SK-N-SH (cell line): ENCODE measurements at regions not wholly inside any gene's neighbourhood (a gene's known extent, or its start where the extent isn't known, plus 50 kb on each side); places are given as distances from the start of the nearest gene placed in this dataset.

Experiments
- CTCF ChIA-PET: fragments of 300-600, 350-600 bp; formaldehyde crosslinking; extraction: SDS; loops from one replicate; lab custom pipeline; 2021; lab: Yijun Ruan, JAX
- POLR2A ChIA-PET: fragments of 350-600 bp; sonication (Branson Sonifier 250); formaldehyde crosslinking; extraction: SDS; loops from one replicate; lab custom pipeline; 2020; ENCODE audit warnings: antibody characterized with exemption, inconsistent platforms; lab: Yijun Ruan, JAX
- DNase-seq: peaks from one replicate; pipeline ENCODE4 v3.0.0; 2012
- H2AFZ ChIP-seq: fragments of 200-600 bp; sonication (generic); 2 replicates; pipeline ENCODE4 v1.8.1; 2016; ENCODE audit warnings: antibody characterized with exemption, mild to moderate bottlenecking, low read depth
- H3F3A ChIP-seq: fragments of 200-600 bp; sonication (generic); replicated peaks from 2 replicates; pipeline ENCODE3; 2016; ENCODE audit warnings: antibody characterized with exemption, mild to moderate bottlenecking; ENCODE audit not compliant: insufficient read depth
- H3K27ac ChIP-seq, 2 experiments: fragments of 200-500 bp in 1 of 2; fragments of 200-600 bp in 1 of 2; sonication (Bioruptor generic) in 1 of 2; sonication (generic), shearing (Covaris generic) in 1 of 2; 2 replicates each; pipeline versions ENCODE4 v1.5.1 to v1.6.1; 2014 to 2016; ENCODE audit warnings: low read depth in 2 of 2, inconsistent platforms in 1 of 2, low read length in 1 of 2, mild to moderate bottlenecking in 1 of 2, mixed read lengths in 1 of 2
- H3K27me3 ChIP-seq: fragments of 200-600 bp; sonication (generic), shearing (Covaris generic); 2 replicates; pipeline ENCODE4 v1.6.1; 2016; ENCODE audit warnings: mixed run types; ENCODE audit not compliant: insufficient read depth
- H3K36me3 ChIP-seq, 2 experiments: fragments of 200-500 bp in 1 of 2; fragments of 200-600 bp in 1 of 2; sonication (Bioruptor generic) in 1 of 2; sonication (generic) in 1 of 2; replicated peaks in 1 of 2; 2 replicates each; pipeline versions ENCODE3 to v1.5.1; 2014 to 2016; ENCODE audit warnings: low read length in 1 of 2, mild to moderate bottlenecking in 1 of 2; ENCODE audit not compliant: insufficient read depth in 2 of 2, control insufficient read depth in 1 of 2
- H3K4me1 ChIP-seq, 2 experiments: fragments of 200-500 bp in 1 of 2; fragments of 200-600 bp in 1 of 2; sonication (Bioruptor generic) in 1 of 2; sonication (generic), shearing (Covaris generic) in 1 of 2; 2 replicates each; pipeline versions ENCODE4 v1.5.1 to v1.6.1; 2014 to 2016; ENCODE audit warnings: low read depth in 1 of 2, low read length in 1 of 2, mixed run types in 1 of 2; ENCODE audit not compliant: insufficient read depth in 2 of 2, control insufficient read depth in 1 of 2
- H3K4me2 ChIP-seq: fragments of 200-600 bp; sonication (generic), shearing (Covaris generic); 2 replicates; pipeline ENCODE4 v1.6.1; 2017; ENCODE audit warnings: mixed run types
- H3K4me3 ChIP-seq, 2 experiments: fragments of 200-500 bp in 1 of 2; fragments of 200-600 bp in 1 of 2; sonication (Bioruptor generic) in 1 of 2; sonication (generic), shearing (Covaris generic) in 1 of 2; 2 replicates each; pipeline versions ENCODE4 v1.5.1 to v1.8.1; 2014 to 2016; ENCODE audit warnings: low read depth in 2 of 2, inconsistent platforms in 1 of 2, low read length in 1 of 2, mild to moderate bottlenecking in 1 of 2, mixed read lengths in 1 of 2, moderate library complexity in 1 of 2
- H3K79me2 ChIP-seq: fragments of 200-600 bp; sonication (generic); 2 replicates; pipeline ENCODE4 v1.8.1; 2017; ENCODE audit warnings: mild to moderate bottlenecking; ENCODE audit not compliant: insufficient read depth
- H3K9ac ChIP-seq: fragments of 200-600 bp; sonication (generic); 2 replicates; pipeline ENCODE4 v1.6.1; 2017; ENCODE audit warnings: mixed run types
- H3K9me2 ChIP-seq: fragments of 200-600 bp; sonication (generic); 2 replicates; pipeline ENCODE4 v1.6.1; 2017; ENCODE audit warnings: mixed run types
- H3K9me3 ChIP-seq: fragments of 200-600 bp; sonication (generic); 2 replicates; pipeline ENCODE4 v1.6.1; 2017; ENCODE audit warnings: mixed run types, mild to moderate bottlenecking, moderate library complexity
- H4K20me1 ChIP-seq: fragments of 200-600 bp; sonication (generic); 2 replicates; pipeline ENCODE4 v1.6.1; 2017; ENCODE audit warnings: mild to moderate bottlenecking, mixed run types; ENCODE audit not compliant: insufficient read depth
- CHD2 ChIP-seq: fragments of 150-350 bp; IDR thresholded peaks from 2 replicates; pipeline ENCODE4 v1.6.1; 2018; ENCODE audit warnings: low read length; ENCODE audit not compliant: partially characterized antibody
- CTCF ChIP-seq: fragments of 200-600 bp; sonication (generic); IDR thresholded peaks from 2 replicates; pipeline ENCODE4 v1.6.1; 2017; ENCODE audit warnings: antibody characterized with exemption, mild to moderate bottlenecking, moderate library complexity
- EP300 ChIP-seq, 2 experiments: IDR thresholded peaks; 2 replicates each; pipeline versions ENCODE4 v1.4.0 to v1.6.1; 2012; ENCODE audit warnings: borderline replicate concordance in 1 of 2, low read depth in 1 of 2, low read length in 1 of 2
- FOSL2 ChIP-seq: IDR thresholded peaks from 2 replicates; pipeline ENCODE4 v1.4.0; 2012; ENCODE audit warnings: low read depth, mild to moderate bottlenecking, moderate library complexity, borderline replicate concordance
- FOXM1 ChIP-seq: IDR thresholded peaks from 2 replicates; pipeline ENCODE4 v1.4.0; 2012; ENCODE audit warnings: low read depth, mild to moderate bottlenecking
- IRF3 ChIP-seq: fragments of 150-350 bp; IDR thresholded peaks from 2 replicates; pipeline ENCODE4 v1.6.1; 2016; ENCODE audit warnings: mild to moderate bottlenecking, low read depth, low read length
- JUND ChIP-seq: IDR thresholded peaks from 2 replicates; pipeline ENCODE4 v1.4.0; 2012
- MAX ChIP-seq: IDR thresholded peaks from 2 replicates; pipeline ENCODE4 v1.4.0; 2012; ENCODE audit warnings: low read depth
- MEF2A ChIP-seq: IDR thresholded peaks from 2 replicates; pipeline ENCODE4 v1.4.0; 2012; ENCODE audit warnings: low read depth, borderline replicate concordance
- MXI1 ChIP-seq: IDR thresholded peaks from 2 replicates; pipeline ENCODE4 v1.6.1; 2012; ENCODE audit warnings: mild to moderate bottlenecking, low read depth, low read length, improper control_type of control experiment
- PBX3 ChIP-seq: IDR thresholded peaks from 2 replicates; pipeline ENCODE4; 2012
- POLR2AphosphoS5 ChIP-seq: IDR thresholded peaks from 2 replicates; pipeline ENCODE4 v1.6.1; 2012; ENCODE audit warnings: low read depth, low read length
- REST ChIP-seq: IDR thresholded peaks from 2 replicates; pipeline ENCODE4 v1.6.1; 2012; ENCODE audit warnings: mild to moderate bottlenecking, low read depth, low read length, moderate library complexity
- RFX5 ChIP-seq: IDR thresholded peaks from 2 replicates; pipeline ENCODE4 v1.6.1; 2012; ENCODE audit warnings: mild to moderate bottlenecking, improper control_type of control experiment, low read length
- RXRA ChIP-seq: IDR thresholded peaks from 2 replicates; pipeline ENCODE4 v1.4.0; 2012; ENCODE audit warnings: low read depth, mild to moderate bottlenecking, borderline replicate concordance
- TCF12 ChIP-seq: IDR thresholded peaks from 2 replicates; pipeline ENCODE4 v1.4.0; 2012
- TEAD4 ChIP-seq: IDR thresholded peaks from 2 replicates; pipeline ENCODE4 v1.4.0; 2012; ENCODE audit warnings: mild to moderate bottlenecking, borderline replicate concordance; ENCODE audit not compliant: insufficient read depth
- USF1 ChIP-seq: IDR thresholded peaks from 2 replicates; pipeline ENCODE4 v1.4.0; 2012; ENCODE audit warnings: low read depth, borderline replicate concordance
- WGBS: methylation state at CpG from one replicate; pipeline ENCODE4 v1.1.6; 2017; ENCODE audit warnings: low lambda C conversion rate; 5-methylcytosine and 5-hydroxymethylcytosine counted together

GRCh38 chrX:10676235-10676957 is 56.0 kb upstream of the MID1 start:
- Histone ChIP-seq H3K4me1 (no peaks in the 10 kb centered on the region), H4K20me1 (no peaks in the 10 kb centered on the region), H3K27me3 (no peaks in the 10 kb centered on the region), H3F3A (no peaks in the 10 kb centered on the region), H3K79me2 (no peaks in the 10 kb centered on the region), H3K9me2 (no peaks in the 10 kb centered on the region), H2AFZ (no peak overlapping the region)
- CTCF ChIA-PET: interaction anchor here (0.8 kb wide), 1 partner anchor 486 kb away, joined by 5 read pairs; no protein-coding TSS in a partner anchor
- DNase-seq: no peak
- POLR2A ChIA-PET: no interaction called here
- TF ChIP-seq POLR2AphosphoS5 (no peak), TEAD4 (no peak), REST (no peak), JUND (no peak), MXI1 (no peak), RFX5 (no peak), MAX (no peak), USF1 (no peak), TCF12 (no peak), RXRA (no peak), IRF3 (no peak), FOSL2 (no peak), FOXM1 (no peak), MEF2A (no peak), PBX3 (no peak), CTCF (no peak), CHD2 (no peak), EP300 (IDR thresholded peaks at IDR 0.05; ENCODE audit: borderline replicate concordance in 1 of 2, low read depth in 1 of 2, low read length in 1 of 2) (no peak)
- TF ChIP-seq, all 33 proteins: peak for 0
- Histone ChIP-seq H3K4me2 (no peak overlapping the region), H3K4me3 (no peak overlapping the region), H3K36me3 (no peaks in the 10 kb centered on the region), H3K27ac (no peak overlapping the region), H3K9ac (no peak overlapping the region), H3K9me3 (no peaks in the 10 kb centered on the region)
- 51% methylated on average over 12 of the region's 15 CpGs for WGBS
